Neuron (in vitro differentiated cells): ENCODE measurements at regions not wholly inside any gene's neighbourhood (a gene's known extent, or its start where the extent isn't known, plus 50 kb on each side); places are given as distances from the start of the nearest gene placed in this dataset.
"Not testable (repeated sequence)": the region's sequence is repeated elsewhere in the genome, so short reads cannot be mapped to it uniquely, and the experiment has no call there.

Source experiments
- H2AFZ ChIP-seq: one replicate; pipeline ENCODE4 v1.6.1; 2013; ENCODE audit warnings: low read depth, mild to moderate bottlenecking, inconsistent platforms, low read length, moderate library complexity
- H3K27me3 ChIP-seq: one replicate; pipeline ENCODE4 v1.6.1; 2013; ENCODE audit warnings: low read length; ENCODE audit not compliant: insufficient read depth
- H3K36me3 ChIP-seq: one replicate; pipeline ENCODE4 v1.6.1; 2013; ENCODE audit warnings: low read length; ENCODE audit not compliant: insufficient read depth
- H3K4me1 ChIP-seq: one replicate; pipeline ENCODE4 v1.6.1; 2013; ENCODE audit warnings: low read length; ENCODE audit not compliant: insufficient read depth
- H3K4me3 ChIP-seq: 2 replicates; pipeline ENCODE4 v1.5.1; 2013; ENCODE audit warnings: mild to moderate bottlenecking, low read length, moderate library complexity
- H3K9me3 ChIP-seq: one replicate; pipeline ENCODE4 v1.6.1; 2013; ENCODE audit warnings: low read length

- H3K36me3 ChIP-seq, H3K4me1 ChIP-seq, H3K9me3 ChIP-seq, H3K27me3 ChIP-seq, H3K4me3 ChIP-seq, H2AFZ ChIP-seq: not testable (repeated sequence)
These were observed 740.6 kb upstream of the MIR17HG start for GRCh38 chr13:90606921-90607320.

GRCh38 chr13:90612391-90612790, 735.1 kb upstream of the MIR17HG start:
- Histone ChIP-seq H3K4me3 (no peak overlapping the region), H3K4me1 (peaks cover 3% of the 10 kb centered on the region), H3K27me3 (no peaks in the 10 kb centered on the region), H3K9me3 (no peaks in the 10 kb centered on the region), H2AFZ (no peak overlapping the region), H3K36me3 (no peaks in the 10 kb centered on the region)

- H3K27me3 ChIP-seq = no peaks in the 10 kb centered on the region
- no peak overlapping the region for H3K4me3 ChIP-seq
- H3K9me3 ChIP-seq = no peaks in the 10 kb centered on the region
- no peak overlapping the region for H2AFZ ChIP-seq
- no peaks in the 10 kb centered on the region for H3K36me3 ChIP-seq
- H3K4me1 ChIP-seq = peaks cover 3% of the 10 kb centered on the region
These were observed 734.3 kb upstream of the MIR17HG start for GRCh38 chr13:90613076-90613795.

- Histone ChIP-seq H3K36me3 (no peaks in the 10 kb centered on the region), H2AFZ (no peak overlapping the region)
These were observed 732.3 kb upstream of the MIR17HG start for GRCh38 chr13:90615236-90615635.

GRCh38 chr13:90615767-90616166, 731.7 kb upstream of the MIR17HG start:
- Histone ChIP-seq H3K4me1 (peaks cover 3% of the 10 kb centered on the region), H3K4me3 (no peak overlapping the region), H3K36me3 (no peaks in the 10 kb centered on the region), H2AFZ (no peak overlapping the region), H3K9me3 (no peaks in the 10 kb centered on the region), H3K27me3 (no peaks in the 10 kb centered on the region)

More at GRCh38 chr13:90615236-90615635, 732.3 kb upstream of the MIR17HG start:
- peaks cover 3% of the 10 kb centered on the region for H3K4me1 ChIP-seq
- H3K27me3 ChIP-seq = no peaks in the 10 kb centered on the region
- no peaks in the 10 kb centered on the region for H3K9me3 ChIP-seq
- no peak overlapping the region for H3K4me3 ChIP-seq

GRCh38 chr13:90618133-90618532, 729.4 kb upstream of the MIR17HG start:
- Histone ChIP-seq H3K4me3 (no peak overlapping the region), H3K36me3 (no peaks in the 10 kb centered on the region), H2AFZ (no peak overlapping the region), H3K27me3 (no peaks in the 10 kb centered on the region), H3K9me3 (no peaks in the 10 kb centered on the region), H3K4me1 (no peaks in the 10 kb centered on the region)

- H3K4me3 ChIP-seq = no peak overlapping the region
- no peaks in the 10 kb centered on the region for H3K36me3 ChIP-seq
- H2AFZ ChIP-seq = no peak overlapping the region
- H3K4me1 ChIP-seq = no peaks in the 10 kb centered on the region
- no peaks in the 10 kb centered on the region for H3K27me3 ChIP-seq
- H3K9me3 ChIP-seq = no peaks in the 10 kb centered on the region
These were observed 724.9 kb upstream of the MIR17HG start for GRCh38 chr13:90622541-90622940.

- H2AFZ ChIP-seq = no peak overlapping the region
- H3K36me3 ChIP-seq = no peaks in the 10 kb centered on the region
- no peak overlapping the region for H3K4me3 ChIP-seq
- no peaks in the 10 kb centered on the region for H3K4me1 ChIP-seq
- H3K9me3 ChIP-seq = no peaks in the 10 kb centered on the region
- H3K27me3 ChIP-seq = no peaks in the 10 kb centered on the region
These were observed 724.0 kb upstream of the MIR17HG start for GRCh38 chr13:90623318-90624011.

GRCh38 chr13:90627813-90628212, 719.7 kb upstream of the MIR17HG start:
- H3K4me1 ChIP-seq = peaks cover 3% of the 10 kb centered on the region
- H3K36me3 ChIP-seq = no peaks in the 10 kb centered on the region
- no peaks in the 10 kb centered on the region for H3K9me3 ChIP-seq
- no peaks in the 10 kb centered on the region for H3K27me3 ChIP-seq
- no peak overlapping the region for H3K4me3 ChIP-seq
- H2AFZ ChIP-seq = no peak overlapping the region

- no peaks in the 10 kb centered on the region for H3K27me3 ChIP-seq
- peaks cover 3% of the 10 kb centered on the region for H3K4me1 ChIP-seq
- H3K9me3 ChIP-seq = no peaks in the 10 kb centered on the region
- no peaks in the 10 kb centered on the region for H3K36me3 ChIP-seq
- no peak overlapping the region for H3K4me3 ChIP-seq
- no peak overlapping the region for H2AFZ ChIP-seq
These were observed 719.0 kb upstream of the MIR17HG start for GRCh38 chr13:90628471-90628870.

- no peak overlapping the region for H2AFZ ChIP-seq
- no peak overlapping the region for H3K4me3 ChIP-seq
- no peaks in the 10 kb centered on the region for H3K27me3 ChIP-seq
- H3K9me3 ChIP-seq = no peaks in the 10 kb centered on the region
- no peaks in the 10 kb centered on the region for H3K36me3 ChIP-seq
- H3K4me1 ChIP-seq = peaks cover 3% of the 10 kb centered on the region
These were observed 716.8 kb upstream of the MIR17HG start for GRCh38 chr13:90630716-90631115.

- no peaks in the 10 kb centered on the region for H3K27me3 ChIP-seq
- H2AFZ ChIP-seq = no peak overlapping the region
- H3K4me1 ChIP-seq = peaks cover 3% of the 10 kb centered on the region
- H3K4me3 ChIP-seq = no peak overlapping the region
- no peaks in the 10 kb centered on the region for H3K9me3 ChIP-seq
- no peaks in the 10 kb centered on the region for H3K36me3 ChIP-seq
These were observed 715.3 kb upstream of the MIR17HG start for GRCh38 chr13:90632184-90632583.

GRCh38 chr13:90633849-90634248, 713.6 kb upstream of the MIR17HG start:
- Histone ChIP-seq H3K27me3 (no peaks in the 10 kb centered on the region), H3K4me3 (no peak overlapping the region), H3K36me3 (no peaks in the 10 kb centered on the region), H2AFZ (no peak overlapping the region), H3K4me1 (peaks cover 3% of the 10 kb centered on the region), H3K9me3 (no peaks in the 10 kb centered on the region)
